Fibroblast of peridontal ligament (primary cell): ENCODE measurements at regions not wholly inside any gene's neighbourhood (a gene's known extent, or its start where the extent isn't known, plus 50 kb on each side); places are given as distances from the start of the nearest gene placed in this dataset.
"Not testable (repeated sequence)": the region's sequence is repeated elsewhere in the genome, so short reads cannot be mapped to it uniquely, and the experiment has no call there.

Experiments
- DNase-seq: peaks from one replicate; pipeline ENCODE4 v3.0.0-alpha.2; 2010; ENCODE audit errors: extremely low read depth

DNA sequence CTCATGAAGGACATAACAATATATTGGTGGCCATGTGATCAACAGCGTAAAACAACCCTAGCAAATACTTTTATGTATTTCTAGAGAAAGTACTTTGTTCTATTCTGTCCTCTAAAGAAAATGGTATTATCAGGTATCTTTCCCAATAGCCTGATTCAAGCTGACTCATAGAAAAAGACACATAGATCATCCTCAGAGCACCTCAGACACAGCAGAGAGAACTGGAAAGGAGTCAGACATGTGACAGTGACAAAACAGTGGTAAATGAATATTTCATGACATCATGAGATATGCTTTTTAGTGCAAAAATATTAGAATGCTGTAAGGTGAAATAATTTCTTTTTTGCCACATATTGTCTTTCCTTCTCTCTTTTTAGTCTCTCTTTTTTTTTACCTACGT lies 1355.0 kb upstream of the MAP3K7 start:
- no peak for DNase-seq

DNA sequence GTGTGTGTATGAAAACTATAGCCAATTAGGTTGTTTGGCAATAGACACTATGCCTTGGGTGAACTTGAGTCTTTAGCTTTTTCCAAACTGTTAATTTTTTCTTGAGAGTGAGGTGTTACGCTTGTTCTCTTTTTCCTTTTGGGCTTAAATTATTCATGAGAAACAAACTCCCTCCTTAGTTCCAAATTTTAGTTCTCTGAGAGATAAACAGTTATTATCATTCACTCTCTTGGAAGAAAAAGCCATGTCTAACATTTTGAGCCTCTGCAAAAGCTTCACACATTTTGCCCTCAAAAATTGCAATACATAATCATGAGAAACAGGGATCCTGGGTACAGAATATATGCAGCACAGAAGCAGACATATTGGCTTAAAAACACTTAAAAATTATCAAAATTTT lies 1353.9 kb upstream of the MAP3K7 start:
- DNase-seq = no peak

DNA sequence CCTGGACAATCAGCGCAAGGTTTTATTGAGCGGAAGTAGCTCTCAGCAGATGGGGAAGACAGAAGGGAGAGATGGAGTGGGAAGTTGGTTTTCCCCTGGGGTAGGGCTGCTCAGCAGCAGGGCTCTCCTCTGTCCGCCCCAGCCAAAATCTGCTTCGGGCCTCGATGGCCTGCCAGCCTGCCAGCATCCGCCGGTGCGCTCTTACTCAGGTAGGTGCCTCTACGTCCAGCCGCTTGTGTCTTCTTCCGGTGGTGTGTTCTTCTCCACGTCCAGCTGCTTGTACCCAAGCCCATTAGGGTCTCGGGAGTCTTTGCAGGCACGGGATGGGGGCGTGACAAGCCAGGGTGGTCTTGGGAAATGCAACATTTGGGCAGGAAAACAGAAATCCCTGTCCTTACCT lies 1340.0 kb upstream of the MAP3K7 start:
- DNase-seq = no peak

DNA sequence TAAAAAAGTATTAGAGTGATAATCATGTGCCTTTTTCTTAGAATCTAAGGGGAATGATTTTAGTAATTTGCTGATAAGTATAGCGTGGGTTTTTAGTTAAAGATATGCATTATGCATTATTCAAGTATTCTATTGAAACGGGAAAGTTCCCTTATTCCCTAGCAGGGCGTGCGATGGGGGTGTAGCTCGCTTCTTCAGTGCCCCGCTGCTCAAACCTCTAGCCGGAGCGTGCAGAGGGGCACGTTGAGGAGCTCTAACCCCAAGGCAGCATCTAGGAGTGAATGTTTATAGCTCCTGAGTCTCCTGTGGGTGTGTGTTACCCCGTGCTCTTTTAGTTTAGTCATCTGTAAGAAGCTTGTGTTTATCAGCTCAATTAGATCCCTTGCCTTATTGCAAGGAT lies 1339.5 kb upstream of the MAP3K7 start:
- no peak for DNase-seq

DNA sequence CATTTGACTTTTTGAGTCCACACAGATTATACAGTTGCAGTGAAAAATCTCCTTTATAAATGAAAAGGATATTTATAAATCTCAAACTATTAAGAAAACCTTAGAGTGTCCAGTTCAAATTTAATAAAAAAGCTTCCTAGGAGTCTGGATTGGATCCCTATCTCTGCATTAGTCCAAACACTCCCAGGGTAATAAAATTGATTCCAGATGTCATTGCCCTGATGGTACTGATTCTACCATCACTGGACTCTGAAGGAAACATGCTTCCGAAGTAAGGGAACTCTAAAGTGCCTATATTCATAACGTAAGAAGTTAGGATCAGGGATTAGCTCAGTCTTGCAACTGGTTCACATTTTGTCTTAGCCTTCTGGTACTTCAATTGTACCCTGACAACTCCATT lies 1325.1 kb upstream of the MAP3K7 start:
- DNase-seq = no peak

DNA sequence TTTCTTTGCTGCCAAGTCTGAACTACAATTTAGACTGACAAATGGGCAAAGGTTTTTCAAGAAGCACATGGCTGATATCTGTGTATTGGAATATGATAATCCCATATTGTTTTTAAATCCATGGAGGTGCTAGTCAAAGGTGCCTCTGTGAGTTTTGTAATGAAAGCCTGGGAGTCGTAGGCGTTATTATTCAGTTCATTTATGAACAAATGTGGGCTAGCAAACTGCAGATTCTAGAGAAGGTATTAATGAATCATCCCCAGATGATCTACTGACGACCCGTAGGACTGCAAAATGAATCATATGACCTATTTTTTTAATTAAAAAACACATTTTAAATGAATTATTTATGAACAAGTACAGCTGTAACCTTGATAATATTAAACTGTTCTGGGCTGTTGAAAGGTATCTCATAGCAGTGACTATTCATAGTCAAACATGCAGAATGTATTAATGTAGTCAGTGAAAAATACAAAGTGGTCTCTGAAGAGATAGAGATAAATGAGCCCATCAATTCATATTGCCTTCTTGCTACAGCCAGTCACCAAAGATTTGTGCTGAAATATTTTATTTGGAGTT lies 1317.8 kb upstream of the MAP3K7 start:
- DNase-seq = no peak

DNA sequence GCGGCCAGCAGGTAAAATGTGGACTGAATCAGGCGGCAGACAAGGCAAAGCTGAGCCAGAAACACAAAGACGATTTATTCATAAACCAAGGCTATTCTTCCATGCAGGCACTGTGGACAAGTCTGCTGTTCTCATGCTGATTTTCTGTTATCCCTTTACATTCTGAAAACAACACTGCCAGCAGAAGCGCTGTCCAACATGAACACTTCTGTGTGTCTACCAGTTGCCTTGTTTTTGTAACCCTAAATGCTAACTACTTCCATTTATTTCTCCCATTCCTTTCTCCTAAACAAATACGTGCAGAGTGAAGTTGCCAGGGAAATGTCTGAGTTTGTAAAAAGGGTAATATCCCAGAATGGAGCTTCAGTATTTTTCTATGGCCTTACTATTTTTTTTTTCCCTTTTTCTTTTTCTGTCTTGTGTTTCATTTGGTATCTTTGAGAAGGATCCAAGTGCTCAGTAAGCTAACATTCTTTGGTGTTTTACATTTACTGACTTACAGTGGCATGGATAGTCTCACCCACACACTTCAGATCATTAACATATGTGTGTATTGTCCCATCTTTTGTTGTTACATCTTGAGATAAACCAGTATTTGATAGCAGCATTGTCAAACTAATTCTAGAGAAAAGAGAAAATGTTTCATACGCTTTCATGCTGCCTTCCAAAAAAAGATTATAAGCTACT lies 1308.9 kb upstream of the MAP3K7 start:
- no peak for DNase-seq

DNA sequence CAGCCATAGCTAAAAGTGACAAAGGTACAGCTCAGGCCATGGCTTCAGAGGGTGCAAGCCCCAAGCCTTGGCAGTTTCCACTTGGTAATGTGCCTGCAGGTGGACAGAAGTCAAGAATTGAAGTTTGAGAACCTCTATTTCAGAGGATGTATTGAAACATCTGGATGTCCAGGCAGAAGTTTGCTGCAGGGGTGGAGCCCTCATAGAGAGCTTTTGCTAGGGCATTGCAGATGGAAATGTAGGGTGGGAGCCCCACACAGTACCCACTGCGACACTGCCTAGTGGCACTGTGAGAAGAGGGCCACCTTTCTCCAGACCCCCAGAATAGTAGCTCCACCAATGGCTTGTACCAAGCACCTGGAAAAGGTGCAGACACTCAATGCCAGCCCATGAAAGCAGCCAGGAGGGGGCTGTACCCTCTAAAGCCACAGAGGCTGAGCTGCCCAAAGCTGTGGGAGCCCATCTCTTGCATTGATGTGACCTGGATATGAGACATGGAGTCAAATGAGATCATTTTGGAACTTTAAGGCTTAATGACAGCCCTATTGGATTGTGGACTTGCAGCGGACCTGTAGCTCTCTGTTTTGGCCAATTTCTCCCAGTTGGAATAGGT lies 1299.4 kb upstream of the MAP3K7 start:
- DNase-seq = no peak

DNA sequence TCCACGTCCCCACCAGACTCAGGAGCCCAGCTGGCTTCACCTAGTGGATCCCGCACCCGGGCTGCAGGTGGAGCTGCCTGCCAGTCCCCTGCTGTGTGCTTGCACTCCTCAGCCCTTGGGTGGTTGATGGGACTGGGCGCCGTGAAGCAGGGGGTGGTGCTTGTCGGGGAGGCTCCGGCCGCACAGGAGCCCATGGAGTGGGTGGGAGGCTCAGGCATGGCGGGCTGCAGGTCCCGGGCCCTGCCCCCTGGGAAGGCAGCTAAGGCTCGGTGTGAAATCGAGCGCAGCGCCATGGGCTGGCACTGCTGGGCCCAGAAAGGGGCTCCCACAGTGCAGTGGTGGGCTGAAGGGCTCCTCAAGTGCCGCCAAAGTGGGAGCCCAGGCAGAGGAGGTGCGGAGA lies 1294.9 kb upstream of the MAP3K7 start:
- DNase-seq = not testable (repeated sequence)

DNA sequence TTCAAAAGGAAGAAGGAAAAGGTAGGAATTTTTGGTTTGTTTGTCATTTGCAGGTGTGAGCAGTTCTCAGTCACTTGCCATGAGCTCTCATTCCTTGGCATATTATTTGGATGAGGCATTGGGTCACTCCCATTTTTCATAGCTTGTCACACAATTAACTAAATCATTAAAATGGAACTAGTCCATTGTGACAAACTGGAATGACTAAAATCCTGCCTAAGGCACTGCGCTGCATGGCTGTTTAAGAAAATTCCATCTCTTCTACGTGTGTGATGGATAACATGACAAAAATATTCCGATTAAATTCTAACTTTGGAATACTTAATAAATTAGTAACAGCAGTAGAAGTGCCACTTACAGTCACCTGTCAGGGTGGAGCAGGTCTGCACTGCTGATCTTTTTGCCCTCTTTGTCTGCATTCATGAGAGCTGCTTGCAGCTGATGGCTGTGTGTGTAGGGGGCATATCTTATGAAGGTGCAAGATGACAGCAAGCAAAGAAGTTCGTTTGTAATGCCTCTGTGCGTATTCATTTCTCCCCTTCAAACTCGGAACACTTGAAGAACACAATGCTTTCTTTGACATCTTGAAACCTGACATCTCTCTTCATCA lies 1292.6 kb upstream of the MAP3K7 start:
- no peak for DNase-seq

DNA sequence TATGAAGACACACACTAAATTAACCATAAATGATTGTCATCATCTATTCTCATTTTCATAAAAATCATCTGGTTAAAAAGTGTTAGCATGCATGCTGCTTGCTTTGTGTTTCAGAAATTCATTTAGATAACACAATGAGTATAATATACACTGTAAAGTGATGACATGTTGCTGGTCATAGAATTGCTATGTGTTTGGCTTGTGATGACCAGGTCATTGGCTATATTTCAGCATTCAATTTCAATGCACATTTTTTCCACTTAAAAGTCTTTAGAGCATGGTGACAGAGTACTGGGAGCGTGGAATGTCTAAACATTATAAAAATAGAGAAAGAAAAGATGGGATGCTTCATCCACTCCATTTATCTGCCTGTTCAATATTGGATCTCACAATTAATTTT lies 1291.1 kb upstream of the MAP3K7 start:
- DNase-seq = no peak

DNA sequence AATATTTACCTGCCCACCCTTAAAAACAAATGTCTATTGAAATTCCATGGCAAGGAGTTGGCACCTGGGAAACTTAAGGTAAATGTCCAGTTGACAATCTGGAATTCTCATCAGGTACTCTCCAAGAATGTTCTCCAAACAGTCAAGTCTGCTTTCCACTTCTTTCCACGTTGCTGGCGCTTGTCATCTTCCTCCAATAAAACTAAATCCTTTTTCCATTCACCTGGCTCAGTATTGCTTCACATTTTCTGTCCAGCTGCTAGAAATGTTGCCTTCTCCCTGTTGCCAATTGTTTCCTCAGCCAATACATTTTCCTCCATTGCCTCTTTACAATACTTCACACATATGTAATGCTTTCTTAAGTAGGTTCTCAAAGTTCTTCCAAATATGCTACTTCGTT lies 1288.1 kb upstream of the MAP3K7 start:
- no peak for DNase-seq

DNA sequence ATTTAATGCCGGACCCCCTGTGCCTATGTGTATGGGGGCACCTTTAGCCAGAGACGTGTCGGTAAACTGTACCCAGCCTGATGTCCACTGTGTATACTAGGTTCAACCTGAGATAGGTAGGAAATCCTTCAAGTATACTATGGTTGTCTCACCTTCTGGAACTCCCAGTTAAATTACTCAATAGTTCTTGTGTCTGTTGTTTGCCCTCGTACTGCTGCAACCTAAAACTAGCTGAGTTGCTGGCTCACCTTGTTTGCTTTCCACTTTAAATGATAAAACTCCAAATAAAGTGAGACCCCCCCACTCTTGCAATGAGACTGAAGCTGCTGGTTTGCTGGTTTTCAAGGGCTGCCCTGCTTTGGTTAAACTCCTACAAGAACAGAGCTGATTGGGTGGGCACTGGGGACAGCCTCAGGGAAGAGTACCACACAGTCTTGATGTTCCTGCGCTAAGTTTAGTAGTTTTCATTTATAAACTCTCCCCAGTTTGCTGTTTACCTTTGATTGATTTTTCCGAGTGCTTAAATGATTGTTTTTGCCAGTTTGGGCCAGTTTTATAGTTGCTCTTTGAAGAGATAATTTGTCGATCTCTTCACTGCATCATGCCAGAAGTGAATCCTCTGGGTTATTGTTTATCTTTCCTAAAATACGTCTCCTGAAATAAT lies 1281.8 kb upstream of the MAP3K7 start:
- no peak for DNase-seq

DNA sequence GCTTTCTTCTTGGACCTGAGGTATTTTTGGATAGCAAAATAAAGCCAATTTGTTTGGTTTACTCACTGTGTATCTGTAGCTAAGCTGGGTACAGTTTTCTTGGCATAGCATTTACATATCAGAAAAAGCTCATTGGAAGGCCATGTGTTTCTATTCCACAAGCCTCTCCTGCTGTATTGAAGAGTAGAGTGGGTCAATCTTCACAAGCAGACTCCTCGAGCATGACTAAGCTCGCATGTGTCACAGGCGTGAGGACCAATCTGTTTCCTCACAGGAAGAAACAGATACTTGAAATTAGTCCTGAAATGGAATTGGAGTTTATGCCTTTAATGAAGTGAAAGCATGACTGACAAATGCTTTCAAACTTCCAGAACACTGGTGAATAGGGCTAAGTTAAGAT lies 1279.0 kb upstream of the MAP3K7 start:
- no peak for DNase-seq

DNA sequence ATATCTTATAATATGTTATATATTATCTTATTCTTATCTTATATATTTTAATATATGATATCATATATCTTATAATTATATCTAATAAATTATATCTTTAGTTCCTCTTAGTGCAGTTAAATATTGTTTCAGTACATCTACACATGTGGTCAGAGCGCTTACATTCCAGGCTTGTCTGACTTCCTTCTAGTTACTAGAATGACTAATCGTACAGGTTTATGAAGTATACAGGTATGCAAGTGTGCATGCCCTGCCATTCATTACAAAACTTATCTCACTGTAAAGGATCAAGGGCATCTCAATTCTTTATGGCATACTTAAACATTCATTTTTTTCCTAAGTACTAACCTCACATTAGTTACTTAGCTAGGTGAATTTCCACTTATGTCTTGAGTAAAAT lies 1278.0 kb upstream of the MAP3K7 start:
- DNase-seq = no peak

DNA sequence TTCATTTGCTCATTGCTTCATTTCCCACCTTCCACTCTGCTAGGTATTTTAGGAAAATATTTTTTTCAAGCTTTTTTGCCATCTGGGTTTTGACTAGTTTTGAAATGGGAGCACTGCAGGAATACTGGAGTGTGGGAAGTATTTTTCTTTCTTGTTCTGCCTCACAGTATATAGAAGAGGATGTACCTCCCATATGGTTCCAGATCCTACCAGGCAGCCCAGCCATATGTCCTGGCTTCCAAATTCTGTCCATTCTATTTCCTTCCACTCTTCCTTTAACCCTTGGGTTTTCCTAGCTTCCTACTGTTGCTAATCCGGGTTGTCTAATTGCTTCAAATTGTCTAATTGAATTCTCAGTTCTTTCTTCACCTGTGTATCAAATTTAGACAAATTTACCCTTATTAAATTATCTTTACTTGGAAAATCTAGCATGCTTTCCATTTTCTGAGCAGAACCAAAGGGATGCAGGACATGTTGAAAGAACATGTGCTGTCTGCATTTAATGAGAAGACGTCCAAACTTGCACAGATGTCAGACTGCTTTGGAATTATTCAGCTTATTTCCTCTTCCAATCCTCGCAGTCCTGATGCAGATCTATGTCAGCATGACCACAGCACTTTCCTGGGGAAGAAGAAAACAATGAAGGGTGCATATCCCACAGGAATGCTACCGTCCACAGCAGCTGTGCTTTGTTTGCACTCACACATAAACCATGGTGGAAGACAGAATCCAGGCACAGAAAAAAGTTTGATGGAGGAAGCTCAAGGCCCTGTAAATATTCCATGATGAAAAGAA lies 1273.9 kb upstream of the MAP3K7 start:
- DNase-seq = no peak

DNA sequence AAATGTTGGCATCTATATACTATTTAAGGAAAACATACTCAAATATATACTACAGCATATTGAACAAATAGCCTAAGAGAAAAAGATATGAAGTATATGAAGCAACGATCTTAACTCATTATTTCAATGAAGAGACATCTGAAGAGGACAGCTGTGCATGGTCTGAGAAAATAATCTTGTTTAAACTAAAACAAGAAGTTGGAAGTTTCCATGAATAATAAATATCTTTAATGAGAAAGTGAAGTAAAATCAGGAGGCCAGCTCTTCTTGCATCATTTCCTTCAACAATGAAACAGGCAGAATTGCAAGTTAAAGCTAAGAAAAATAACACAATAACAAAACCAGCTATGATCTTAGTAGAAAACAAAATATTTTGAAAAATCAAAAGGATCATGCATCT lies 1265.4 kb upstream of the MAP3K7 start:
- DNase-seq = no peak

DNA sequence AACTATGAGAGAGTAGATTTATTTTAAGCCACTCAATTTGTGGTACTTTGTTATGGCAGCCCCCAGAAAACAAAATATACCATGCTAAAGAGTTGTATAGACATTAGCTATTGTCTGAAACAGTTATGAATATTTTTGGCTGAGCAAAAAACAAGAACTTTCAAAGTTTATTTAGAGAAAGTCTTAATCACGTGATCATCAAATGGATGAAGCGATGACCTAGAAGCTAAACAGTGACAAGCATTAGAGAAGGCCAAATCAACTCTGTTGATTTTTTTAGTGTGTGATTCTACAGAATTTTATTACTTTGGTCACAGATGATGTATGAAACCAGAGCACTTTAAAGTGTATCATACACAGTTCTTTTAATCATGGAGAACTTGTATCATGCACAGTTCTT lies 1247.9 kb upstream of the MAP3K7 start:
- no peak for DNase-seq

DNA sequence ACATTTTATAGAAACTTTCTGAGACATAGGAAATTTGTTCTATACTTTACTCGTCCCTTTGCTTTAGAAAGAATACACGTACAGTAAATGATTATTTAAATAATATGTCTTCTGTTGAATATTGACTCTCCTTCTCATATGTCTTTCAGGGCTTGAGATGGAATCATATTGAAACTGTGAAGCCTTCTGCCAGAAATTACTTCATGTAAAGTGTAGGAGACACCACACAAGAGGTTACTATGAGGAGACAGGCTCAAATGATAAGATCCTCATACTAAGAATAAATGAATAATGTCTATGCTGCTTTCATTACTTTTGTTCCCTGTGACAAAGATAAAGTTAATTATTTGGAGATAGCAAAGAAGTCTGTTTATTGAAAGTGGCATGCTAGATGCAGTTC lies 1240.3 kb upstream of the MAP3K7 start:
- no peak for DNase-seq

DNA sequence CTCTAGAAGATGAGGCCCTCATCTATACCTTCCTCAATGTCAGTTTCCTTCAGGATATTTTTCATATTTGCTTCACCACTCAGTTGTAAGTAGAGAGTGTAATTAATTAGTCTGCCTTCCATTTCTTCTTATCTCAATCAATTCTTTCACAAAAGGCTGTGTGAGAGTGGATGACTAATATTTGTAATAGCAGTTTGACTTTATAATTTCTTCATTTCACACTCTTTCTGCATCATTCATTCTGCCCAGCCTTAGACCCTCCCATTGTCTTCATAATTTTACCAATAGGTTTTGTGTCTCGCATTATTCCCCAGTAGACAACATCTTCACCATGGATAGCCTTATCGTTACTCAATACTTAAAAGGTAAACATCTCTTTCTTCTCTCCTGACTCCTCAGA lies 1239.3 kb upstream of the MAP3K7 start:
- no peak for DNase-seq

DNA sequence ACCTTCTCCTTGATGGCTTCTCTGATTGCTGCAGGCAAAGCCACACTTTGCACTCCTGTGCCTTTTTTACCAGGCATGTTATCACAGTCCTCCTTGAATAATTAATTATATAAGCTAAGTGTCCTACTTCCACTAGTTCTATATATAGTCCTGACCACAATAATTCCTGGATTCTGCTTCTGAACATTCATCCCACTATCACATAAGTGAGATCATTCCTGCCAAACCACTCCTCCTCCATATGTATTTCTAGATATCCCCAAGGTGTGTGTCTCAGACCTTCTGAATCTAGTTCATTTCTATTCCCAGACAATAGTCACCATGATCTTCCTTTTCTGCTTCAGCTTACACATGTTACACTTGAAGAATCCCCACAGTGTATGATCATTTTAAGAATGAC lies 1237.5 kb upstream of the MAP3K7 start:
- no peak for DNase-seq

DNA sequence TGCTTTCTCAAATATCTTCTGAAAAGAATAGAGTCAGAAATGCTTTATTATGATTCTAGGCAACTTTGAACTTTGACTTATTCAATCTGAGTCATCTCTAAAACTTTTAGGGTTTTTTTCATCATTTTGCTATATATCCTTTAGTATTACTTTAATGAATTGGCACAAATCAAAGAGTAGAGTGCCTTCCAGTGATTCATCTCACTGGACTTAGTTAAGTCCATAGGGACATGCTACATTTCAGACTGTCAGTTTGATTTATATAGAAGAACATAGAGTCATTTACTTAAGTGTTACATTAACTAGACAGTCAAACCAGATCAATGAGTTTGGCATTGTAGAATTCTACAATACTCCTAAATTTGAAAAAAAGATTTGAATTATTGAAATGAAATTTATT lies 1235.7 kb upstream of the MAP3K7 start:
- no peak for DNase-seq
